Neural cell (in vitro differentiated cells): ENCODE measurements at regions not wholly inside any gene's neighbourhood (a gene's known extent, or its start where the extent isn't known, plus 50 kb on each side); places are given as distances from the start of the nearest gene placed in this dataset.

ENCODE experiments used
- EP300 ChIP-seq: fragments of 450-650 bp; conservative IDR thresholded peaks from 2 replicates; pipeline ENCODE4 v1.6.1; 2014; ENCODE audit warnings: antibody characterized with exemption, mild to moderate bottlenecking, moderate library complexity; ENCODE audit not compliant: poor library complexity, severe bottlenecking
- EZH2 ChIP-seq: fragments of 200-600, 300-800 bp; shearing (Covaris generic), sonication (generic); IDR thresholded peaks from 2 replicates; pipeline ENCODE4 v1.6.1; 2014; ENCODE audit warnings: antibody characterized with exemption, low read length, borderline replicate concordance, mild to moderate bottlenecking; ENCODE audit not compliant: insufficient read depth, poor library complexity, severe bottlenecking
- MXI1 ChIP-seq: fragments of 450-650 bp; conservative IDR thresholded peaks from 2 replicates; pipeline ENCODE4 v1.6.1; 2014; ENCODE audit warnings: antibody characterized with exemption, mild to moderate bottlenecking; ENCODE audit not compliant: poor library complexity, severe bottlenecking
- POLR2AphosphoS5 ChIP-seq: IDR thresholded peaks from 2 replicates; pipeline ENCODE4 v1.6.1; 2012
- RAD21 ChIP-seq: fragments of 450-650 bp; conservative IDR thresholded peaks from 2 replicates; pipeline ENCODE4 v1.6.1; 2014; ENCODE audit warnings: antibody characterized with exemption, mild to moderate bottlenecking, moderate library complexity
- SMC3 ChIP-seq: fragments of 450-650 bp; conservative IDR thresholded peaks from 2 replicates; pipeline ENCODE4 v1.6.1; 2014; ENCODE audit warnings: antibody characterized with exemption, mild to moderate bottlenecking, moderate library complexity; ENCODE audit not compliant: poor library complexity
- TAF1 ChIP-seq: IDR thresholded peaks from 2 replicates; pipeline ENCODE4 v1.6.1; 2012; ENCODE audit warnings: low read depth
- TF ChIP-seq, protein P1 (sequence below): fragments of 450-650 bp; IDR thresholded peaks from 2 replicates; pipeline ENCODE4 v1.5.1; 2014; ENCODE audit warnings: antibody characterized with exemption, mild to moderate bottlenecking, moderate library complexity; ENCODE audit not compliant: poor library complexity, severe bottlenecking
- TF ChIP-seq, protein P2 (sequence below): IDR thresholded peaks from 2 replicates; pipeline ENCODE4 v1.6.1; 2012; ENCODE audit warnings: borderline replicate concordance

DNA sequence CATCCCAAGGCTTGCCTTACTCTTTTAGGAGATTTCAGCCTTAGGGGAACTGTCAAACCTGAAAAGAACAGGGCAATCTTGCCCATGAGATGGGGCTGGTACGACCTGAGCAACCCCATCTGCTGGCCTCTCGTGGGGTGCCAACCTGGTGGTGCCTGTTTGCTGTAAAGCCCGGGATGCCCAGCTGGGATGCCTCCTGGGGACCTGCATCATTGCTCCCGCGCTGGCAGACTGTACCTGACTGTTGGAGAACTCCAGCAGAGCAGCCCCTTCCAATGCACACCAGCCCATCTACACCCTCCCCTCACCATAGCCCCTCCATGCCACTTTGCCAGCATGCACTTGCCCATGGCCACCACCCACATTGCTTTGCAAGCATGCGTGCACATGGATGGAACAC, 335.7 kb downstream of the RPS29 start:
- TF ChIP-seq, protein P1, sequence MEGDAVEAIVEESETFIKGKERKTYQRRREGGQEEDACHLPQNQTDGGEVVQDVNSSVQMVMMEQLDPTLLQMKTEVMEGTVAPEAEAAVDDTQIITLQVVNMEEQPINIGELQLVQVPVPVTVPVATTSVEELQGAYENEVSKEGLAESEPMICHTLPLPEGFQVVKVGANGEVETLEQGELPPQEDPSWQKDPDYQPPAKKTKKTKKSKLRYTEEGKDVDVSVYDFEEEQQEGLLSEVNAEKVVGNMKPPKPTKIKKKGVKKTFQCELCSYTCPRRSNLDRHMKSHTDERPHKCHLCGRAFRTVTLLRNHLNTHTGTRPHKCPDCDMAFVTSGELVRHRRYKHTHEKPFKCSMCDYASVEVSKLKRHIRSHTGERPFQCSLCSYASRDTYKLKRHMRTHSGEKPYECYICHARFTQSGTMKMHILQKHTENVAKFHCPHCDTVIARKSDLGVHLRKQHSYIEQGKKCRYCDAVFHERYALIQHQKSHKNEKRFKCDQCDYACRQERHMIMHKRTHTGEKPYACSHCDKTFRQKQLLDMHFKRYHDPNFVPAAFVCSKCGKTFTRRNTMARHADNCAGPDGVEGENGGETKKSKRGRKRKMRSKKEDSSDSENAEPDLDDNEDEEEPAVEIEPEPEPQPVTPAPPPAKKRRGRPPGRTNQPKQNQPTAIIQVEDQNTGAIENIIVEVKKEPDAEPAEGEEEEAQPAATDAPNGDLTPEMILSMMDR = no peak
- TF ChIP-seq TAF1 (no peak), POLR2AphosphoS5 (no peak), EZH2 (no peak), MXI1 (no peak), EP300 (no peak), SMC3 (no peak), RAD21 (no peak)
- TF ChIP-seq, protein P2, sequence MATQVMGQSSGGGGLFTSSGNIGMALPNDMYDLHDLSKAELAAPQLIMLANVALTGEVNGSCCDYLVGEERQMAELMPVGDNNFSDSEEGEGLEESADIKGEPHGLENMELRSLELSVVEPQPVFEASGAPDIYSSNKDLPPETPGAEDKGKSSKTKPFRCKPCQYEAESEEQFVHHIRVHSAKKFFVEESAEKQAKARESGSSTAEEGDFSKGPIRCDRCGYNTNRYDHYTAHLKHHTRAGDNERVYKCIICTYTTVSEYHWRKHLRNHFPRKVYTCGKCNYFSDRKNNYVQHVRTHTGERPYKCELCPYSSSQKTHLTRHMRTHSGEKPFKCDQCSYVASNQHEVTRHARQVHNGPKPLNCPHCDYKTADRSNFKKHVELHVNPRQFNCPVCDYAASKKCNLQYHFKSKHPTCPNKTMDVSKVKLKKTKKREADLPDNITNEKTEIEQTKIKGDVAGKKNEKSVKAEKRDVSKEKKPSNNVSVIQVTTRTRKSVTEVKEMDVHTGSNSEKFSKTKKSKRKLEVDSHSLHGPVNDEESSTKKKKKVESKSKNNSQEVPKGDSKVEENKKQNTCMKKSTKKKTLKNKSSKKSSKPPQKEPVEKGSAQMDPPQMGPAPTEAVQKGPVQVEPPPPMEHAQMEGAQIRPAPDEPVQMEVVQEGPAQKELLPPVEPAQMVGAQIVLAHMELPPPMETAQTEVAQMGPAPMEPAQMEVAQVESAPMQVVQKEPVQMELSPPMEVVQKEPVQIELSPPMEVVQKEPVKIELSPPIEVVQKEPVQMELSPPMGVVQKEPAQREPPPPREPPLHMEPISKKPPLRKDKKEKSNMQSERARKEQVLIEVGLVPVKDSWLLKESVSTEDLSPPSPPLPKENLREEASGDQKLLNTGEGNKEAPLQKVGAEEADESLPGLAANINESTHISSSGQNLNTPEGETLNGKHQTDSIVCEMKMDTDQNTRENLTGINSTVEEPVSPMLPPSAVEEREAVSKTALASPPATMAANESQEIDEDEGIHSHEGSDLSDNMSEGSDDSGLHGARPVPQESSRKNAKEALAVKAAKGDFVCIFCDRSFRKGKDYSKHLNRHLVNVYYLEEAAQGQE = no peak
